Fibroblast of lung (primary cell): ENCODE measurements at regions not wholly inside any gene's neighbourhood (a gene's known extent, or its start where the extent isn't known, plus 50 kb on each side); places are given as distances from the start of the nearest gene placed in this dataset.

ENCODE experiments used
- DNase-seq, 2 donors: peaks; one replicate each; pipeline versions ENCODE4 v3.0.0 to v3.0.0-alpha.2; 2010; ENCODE audit warnings: low read depth in 2 of 2
- H2AFZ ChIP-seq: 2 replicates; pipeline ENCODE4 v1.5.1; 2012; ENCODE audit warnings: low read length, control low read depth, inconsistent platforms
- H3K27ac ChIP-seq: 2 replicates; pipeline ENCODE4 v1.5.1; 2011; ENCODE audit warnings: low read length, control low read depth; ENCODE audit not compliant: insufficient read depth
- H3K27me3 ChIP-seq: 2 replicates; pipeline ENCODE4 v1.5.1; 2011; ENCODE audit warnings: mild to moderate bottlenecking, low read length; ENCODE audit not compliant: control insufficient read depth, insufficient read depth
- H3K36me3 ChIP-seq: 2 replicates; pipeline ENCODE4 v1.5.1; 2011; ENCODE audit warnings: low read length; ENCODE audit not compliant: control insufficient read depth, insufficient read depth
- H3K4me1 ChIP-seq: 2 replicates; pipeline ENCODE4 v1.5.1; 2011; ENCODE audit warnings: low read length; ENCODE audit not compliant: control insufficient read depth, insufficient read depth; ENCODE audit errors: extremely low read depth
- H3K4me2 ChIP-seq: 2 replicates; pipeline ENCODE4 v1.5.1; 2011; ENCODE audit warnings: low read length, control low read depth; ENCODE audit not compliant: insufficient read depth; ENCODE audit errors: extremely low read depth
- H3K4me3 ChIP-seq, 4 experiments: fragments of 200-600 bp in 1 of 4; sonication (generic) in 1 of 4; replicated peaks in 1 of 4; 2 replicates each; pipeline ENCODE4 v1.5.1; 2011 to 2016; ENCODE audit warnings: low read length in 4 of 4, low read depth in 3 of 4, mild to moderate bottlenecking in 3 of 4, control low read depth in 2 of 4, inconsistent platforms in 1 of 4, mixed read lengths in 1 of 4; ENCODE audit not compliant: insufficient read depth in 1 of 4; ENCODE audit errors: control extremely low read depth in 1 of 4
- H3K79me2 ChIP-seq: 2 replicates; pipeline ENCODE4 v1.5.1; 2012; ENCODE audit warnings: mild to moderate bottlenecking, low read length, inconsistent platforms; ENCODE audit not compliant: control insufficient read depth, insufficient read depth
- H3K9ac ChIP-seq: 2 replicates; pipeline ENCODE4 v1.5.1; 2011; ENCODE audit warnings: mild to moderate bottlenecking, low read length, control low read depth; ENCODE audit not compliant: insufficient read depth
- H3K9me3 ChIP-seq: 2 replicates; pipeline ENCODE4 v1.5.1; 2012; ENCODE audit warnings: low read depth, low read length; ENCODE audit not compliant: control insufficient read depth, insufficient read depth
- H4K20me1 ChIP-seq: 2 replicates; pipeline ENCODE4 v1.5.1; 2011; ENCODE audit warnings: low read length; ENCODE audit not compliant: control insufficient read depth, insufficient read depth; ENCODE audit errors: extremely low read depth
- EZH2 ChIP-seq: IDR thresholded peaks from 2 replicates; pipeline ENCODE4 v1.5.1; 2012; ENCODE audit warnings: low read length, control low read depth, mild to moderate bottlenecking; ENCODE audit errors: missing control alignments
- TF ChIP-seq, protein P1 (sequence below), 2 donors: IDR thresholded peaks in 1 of 2; conservative IDR thresholded peaks in 1 of 2; 1 replicate in 1 of 2; 2 replicates in 1 of 2; pipeline ENCODE4 v1.5.1; 2011 to 2012; ENCODE audit warnings: low read length in 2 of 2, control low read depth in 1 of 2, inconsistent platforms in 1 of 2, low read depth in 1 of 2, mild to moderate bottlenecking in 1 of 2

DNA sequence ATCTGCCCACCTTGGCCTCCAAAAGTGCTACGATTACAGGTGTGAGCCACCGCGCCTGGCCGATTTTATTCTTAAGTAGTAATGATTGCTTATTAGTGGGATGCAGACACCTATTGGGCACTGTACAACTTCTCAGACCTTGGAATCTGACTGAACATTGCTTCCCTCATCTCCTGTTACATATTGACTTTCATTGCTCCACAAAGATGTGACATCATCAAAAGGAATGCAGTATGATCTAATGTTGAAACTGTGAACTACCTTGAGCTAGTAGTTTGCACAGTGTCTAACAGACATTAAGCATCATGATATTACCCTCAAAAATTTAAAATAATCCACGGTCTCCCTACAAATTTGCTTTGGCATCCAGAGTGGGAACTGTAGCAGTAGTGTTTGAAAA is 109.8 kb upstream of the SIX2 start:
- no peaks in the 10 kb centered on the region for H3K79me2 ChIP-seq
- H3K36me3 ChIP-seq: no peaks in the 10 kb centered on the region
- TF ChIP-seq, protein P1, sequence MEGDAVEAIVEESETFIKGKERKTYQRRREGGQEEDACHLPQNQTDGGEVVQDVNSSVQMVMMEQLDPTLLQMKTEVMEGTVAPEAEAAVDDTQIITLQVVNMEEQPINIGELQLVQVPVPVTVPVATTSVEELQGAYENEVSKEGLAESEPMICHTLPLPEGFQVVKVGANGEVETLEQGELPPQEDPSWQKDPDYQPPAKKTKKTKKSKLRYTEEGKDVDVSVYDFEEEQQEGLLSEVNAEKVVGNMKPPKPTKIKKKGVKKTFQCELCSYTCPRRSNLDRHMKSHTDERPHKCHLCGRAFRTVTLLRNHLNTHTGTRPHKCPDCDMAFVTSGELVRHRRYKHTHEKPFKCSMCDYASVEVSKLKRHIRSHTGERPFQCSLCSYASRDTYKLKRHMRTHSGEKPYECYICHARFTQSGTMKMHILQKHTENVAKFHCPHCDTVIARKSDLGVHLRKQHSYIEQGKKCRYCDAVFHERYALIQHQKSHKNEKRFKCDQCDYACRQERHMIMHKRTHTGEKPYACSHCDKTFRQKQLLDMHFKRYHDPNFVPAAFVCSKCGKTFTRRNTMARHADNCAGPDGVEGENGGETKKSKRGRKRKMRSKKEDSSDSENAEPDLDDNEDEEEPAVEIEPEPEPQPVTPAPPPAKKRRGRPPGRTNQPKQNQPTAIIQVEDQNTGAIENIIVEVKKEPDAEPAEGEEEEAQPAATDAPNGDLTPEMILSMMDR (conservative IDR thresholded peaks at IDR 0.05 in 1 of 2, IDR thresholded peaks at IDR 0.05 in 1 of 2; ENCODE audit: low read depth in 1 of 2, low read length in 2 of 2): no peak
- TF ChIP-seq EZH2: no peak
- peaks cover 8% of the 10 kb centered on the region for H3K4me1 ChIP-seq
- no peak overlapping the region for H2AFZ ChIP-seq
- no peaks in the 10 kb centered on the region for H3K9me3 ChIP-seq
- H3K9ac ChIP-seq: no peak overlapping the region
- H3K4me3 ChIP-seq: no peak overlapping the region
- no peaks in the 10 kb centered on the region for H3K27me3 ChIP-seq
- H4K20me1 ChIP-seq: no peaks in the 10 kb centered on the region
- H3K27ac ChIP-seq: no peak overlapping the region
- H3K4me2 ChIP-seq: no peak overlapping the region
- peak; percentile 37 to 79 for DNase-seq

DNA sequence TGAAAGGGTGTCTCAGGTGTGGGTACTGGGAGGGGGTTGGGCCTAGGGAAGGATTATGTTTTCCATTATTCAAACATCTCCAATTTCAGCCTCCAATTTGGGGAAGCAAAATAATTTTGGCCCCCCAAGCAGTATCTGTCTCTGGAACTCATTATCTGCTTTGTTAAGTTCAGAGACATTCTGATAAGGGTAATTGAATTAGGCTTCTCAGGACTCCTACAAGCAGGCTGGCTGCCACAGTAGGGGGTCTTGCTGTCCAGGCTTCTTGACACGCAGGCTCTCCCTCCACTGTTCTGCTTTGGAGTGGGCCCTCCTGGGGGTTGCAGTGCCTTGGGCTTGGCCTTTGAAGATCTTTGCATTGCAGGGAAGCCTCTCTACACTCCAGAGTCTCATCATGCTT is 108.1 kb upstream of the SIX2 start:
- H3K27ac ChIP-seq: no peak overlapping the region
- peaks cover 8% of the 10 kb centered on the region for H3K4me1 ChIP-seq
- H3K27me3 ChIP-seq: no peaks in the 10 kb centered on the region
- no peak overlapping the region for H3K9ac ChIP-seq
- H4K20me1 ChIP-seq: no peaks in the 10 kb centered on the region
- H3K4me2 ChIP-seq: no peak overlapping the region
- H3K36me3 ChIP-seq: no peaks in the 10 kb centered on the region
- DNase-seq: no peak
- no peaks in the 10 kb centered on the region for H3K9me3 ChIP-seq
- no peak overlapping the region for H3K4me3 ChIP-seq
- H2AFZ ChIP-seq: no peak overlapping the region
- TF ChIP-seq, protein P1 (conservative IDR thresholded peaks at IDR 0.05 in 1 of 2, IDR thresholded peaks at IDR 0.05 in 1 of 2; ENCODE audit: low read depth in 1 of 2, low read length in 2 of 2): no peak
- TF ChIP-seq EZH2: no peak
- no peaks in the 10 kb centered on the region for H3K79me2 ChIP-seq

DNA sequence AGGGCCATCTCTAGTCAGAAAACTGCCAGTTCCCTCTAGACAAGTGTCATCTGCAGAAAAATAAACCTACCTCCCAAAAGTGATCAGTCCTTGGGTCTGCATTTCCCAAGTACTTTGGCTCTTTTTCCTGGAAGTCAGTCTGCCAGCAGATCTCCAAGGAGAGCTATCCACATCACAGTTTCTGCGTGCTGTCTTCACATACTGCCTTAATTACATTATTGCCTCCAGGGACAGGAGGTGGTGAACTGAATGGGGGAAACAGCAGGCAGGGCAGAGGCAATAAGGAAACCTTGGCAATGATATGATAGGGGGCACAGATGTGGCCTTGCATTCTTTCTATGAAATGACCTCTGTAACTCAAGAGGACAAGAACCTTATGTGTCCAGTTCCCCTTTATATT is 105.9 kb upstream of the SIX2 start:
- H3K9me3 ChIP-seq: no peaks in the 10 kb centered on the region
- H4K20me1 ChIP-seq: no peaks in the 10 kb centered on the region
- H3K9ac ChIP-seq: no peak overlapping the region
- no peaks in the 10 kb centered on the region for H3K79me2 ChIP-seq
- DNase-seq: no peak
- no peaks in the 10 kb centered on the region for H3K36me3 ChIP-seq
- peaks cover 7% of the 10 kb centered on the region for H3K27me3 ChIP-seq
- no peak overlapping the region for H2AFZ ChIP-seq
- H3K27ac ChIP-seq: no peak overlapping the region
- H3K4me2 ChIP-seq: no peak overlapping the region
- peaks cover 7% of the 10 kb centered on the region for H3K4me1 ChIP-seq
- TF ChIP-seq, protein P1 (conservative IDR thresholded peaks at IDR 0.05 in 1 of 2, IDR thresholded peaks at IDR 0.05 in 1 of 2; ENCODE audit: low read depth in 1 of 2, low read length in 2 of 2): no peak
- TF ChIP-seq EZH2: no peak
- H3K4me3 ChIP-seq: no peak overlapping the region
